CD4-positive, alpha-beta T cell treated with Interleukin-6 at 100 ng/mL for 8 hours (primary cell): ENCODE measurements at regions not wholly inside any gene's neighbourhood (a gene's known extent, or its start where the extent isn't known, plus 50 kb on each side); places are given as distances from the start of the nearest gene placed in this dataset.
"Not testable (repeated sequence)": the region's sequence is repeated elsewhere in the genome, so short reads cannot be mapped to it uniquely, and the experiment has no call there.

Experiments used
- DNase-seq: peaks from one replicate; pipeline ENCODE4 v3.0.0-alpha.2; 2020; ENCODE audit warnings: mixed read lengths, low spot score

- not testable (repeated sequence) for DNase-seq
These were observed 126.5 kb upstream of the NBPF9 start for GRCh38 chr1:149229813-149230212.

GRCh38 chr1:149234926-149235914 is 131.9 kb upstream of the NBPF9 start:
- not testable (repeated sequence) for DNase-seq

GRCh38 chr1:149237515-149237914 is 134.2 kb upstream of the NBPF9 start:
- DNase-seq = not testable (repeated sequence)

- not testable (repeated sequence) for DNase-seq
These were observed 136.7 kb upstream of the NBPF9 start for GRCh38 chr1:149239897-149240508.

- DNase-seq = not testable (repeated sequence)
These were observed 137.2 kb upstream of the NBPF9 start for GRCh38 chr1:149240530-149240929.

GRCh38 chr1:149241272-149241671 is 137.9 kb upstream of the NBPF9 start:
- DNase-seq = not testable (repeated sequence)

GRCh38 chr1:149243572-149243971 is 140.2 kb upstream of the NBPF9 start:
- DNase-seq = not testable (repeated sequence)

- DNase-seq = not testable (repeated sequence)
These were observed 141.3 kb upstream of the NBPF9 start for GRCh38 chr1:149244621-149245020.

DNA sequence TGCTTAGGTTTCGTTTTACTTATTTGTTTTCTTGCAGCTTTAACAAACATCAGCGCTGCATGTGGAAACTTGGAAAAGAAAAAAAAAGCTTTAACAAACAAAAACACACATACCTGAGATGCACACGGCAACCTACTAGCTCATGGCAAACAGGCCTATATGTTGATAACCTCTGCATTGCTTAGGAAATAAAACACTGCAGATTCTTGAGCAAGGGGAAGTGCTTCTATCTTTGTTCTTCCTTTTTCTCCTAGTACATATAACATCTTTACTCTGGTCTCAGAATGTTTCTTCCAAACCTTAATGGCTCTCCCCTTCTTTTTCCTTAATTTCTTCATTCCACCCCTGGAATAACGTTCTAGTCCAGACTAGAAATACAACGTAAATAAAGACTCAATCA is 142.9 kb upstream of the NBPF9 start:
- DNase-seq = not testable (repeated sequence)

DNA sequence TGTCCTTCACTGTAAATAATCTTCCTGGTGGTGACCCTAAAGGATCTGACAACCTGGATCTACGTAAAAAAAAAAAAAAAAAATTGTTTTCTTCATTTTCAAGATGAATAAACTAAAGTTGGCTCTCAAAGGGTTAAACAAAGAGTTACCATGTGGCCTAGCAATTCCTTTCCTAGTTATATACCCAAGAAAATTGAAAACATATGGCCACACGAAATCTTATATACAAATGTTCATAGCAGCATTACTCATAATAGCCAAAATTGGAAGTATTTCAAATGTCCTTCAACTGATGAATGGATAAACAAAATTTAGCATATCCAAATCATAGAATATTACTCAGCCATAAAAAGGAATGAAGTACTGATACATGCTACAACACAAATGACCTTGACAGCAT is 145.3 kb upstream of the NBPF9 start:
- not testable (repeated sequence) for DNase-seq

DNA sequence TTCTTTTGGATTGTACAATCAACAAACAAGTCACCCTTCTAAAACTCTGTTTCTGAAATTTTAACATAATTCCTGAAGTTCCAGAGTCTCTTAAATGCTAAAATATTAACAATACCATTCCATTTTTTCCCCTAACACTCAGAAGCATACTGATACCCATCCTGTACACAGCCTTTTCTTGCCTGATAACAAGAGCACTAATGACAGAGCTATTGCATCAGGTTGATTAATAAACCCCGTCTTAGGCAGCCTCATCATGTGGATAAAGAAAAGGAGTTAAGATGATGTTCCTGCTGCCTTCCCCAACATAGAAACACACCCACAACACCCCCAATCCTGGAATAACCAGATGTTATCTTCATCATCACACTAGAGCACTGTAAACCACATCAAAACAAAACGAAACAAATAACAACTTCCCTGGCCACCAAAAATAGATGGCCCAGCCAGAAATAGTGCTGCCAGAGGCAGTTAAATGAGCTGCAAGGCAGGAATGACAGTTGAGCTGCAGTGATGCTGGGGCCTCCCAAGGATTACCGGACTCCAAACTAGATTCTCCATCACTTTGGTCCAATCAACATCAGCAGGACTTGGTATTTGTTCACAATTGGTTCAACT is 146.6 kb upstream of the NBPF9 start:
- not testable (repeated sequence) for DNase-seq

GRCh38 chr1:149254894-149255847 is 151.8 kb upstream of the NBPF9 start:
- DNase-seq = not testable (repeated sequence)

- not testable (repeated sequence) for DNase-seq
These were observed 156.9 kb upstream of the NBPF9 start for GRCh38 chr1:149260284-149260683.

GRCh38 chr1:149260736-149261340 is 157.5 kb upstream of the NBPF9 start:
- DNase-seq = not testable (repeated sequence)

DNA sequence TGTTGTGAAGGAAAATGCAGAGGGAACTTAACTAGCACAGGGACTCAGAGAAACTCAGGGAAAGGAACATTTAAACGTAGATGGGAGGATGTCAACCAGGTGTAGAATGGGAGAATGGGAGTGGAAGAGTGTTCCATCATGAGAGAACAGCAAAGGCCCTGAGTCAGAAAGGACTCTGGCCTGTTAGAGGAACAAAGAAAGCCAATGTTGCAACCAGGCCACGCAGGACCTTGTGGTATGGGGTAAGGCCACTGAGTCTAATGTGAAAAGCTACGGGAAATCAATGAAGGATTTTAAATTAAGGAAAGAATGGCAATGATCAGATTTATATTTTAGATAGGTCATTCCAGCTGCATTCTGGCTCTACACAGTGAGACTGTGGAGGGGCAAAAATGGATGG is 163.9 kb upstream of the NBPF9 start:
- DNase-seq = not testable (repeated sequence)

- not testable (repeated sequence) for DNase-seq
These were observed 165.8 kb upstream of the NBPF9 start for GRCh38 chr1:149269001-149269702.

DNA sequence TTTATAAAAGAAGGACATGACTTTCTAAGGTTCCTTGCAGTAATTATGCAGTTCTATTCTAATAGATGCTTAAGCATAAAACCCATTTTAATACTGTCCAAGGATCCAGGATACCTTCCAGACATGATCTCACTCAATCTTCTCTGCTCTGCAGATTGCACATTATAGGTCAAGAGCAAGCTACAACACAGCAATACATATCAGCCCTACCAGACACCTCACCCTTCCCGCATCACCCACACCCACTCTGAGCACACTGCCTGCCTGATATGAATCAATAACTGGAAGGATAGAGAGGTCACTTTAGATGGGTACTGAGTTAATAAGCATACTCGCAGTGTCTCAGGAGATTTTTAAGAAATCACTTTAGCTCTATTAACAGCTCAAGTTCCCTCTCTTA is 166.5 kb upstream of the NBPF9 start:
- DNase-seq = not testable (repeated sequence)

DNA sequence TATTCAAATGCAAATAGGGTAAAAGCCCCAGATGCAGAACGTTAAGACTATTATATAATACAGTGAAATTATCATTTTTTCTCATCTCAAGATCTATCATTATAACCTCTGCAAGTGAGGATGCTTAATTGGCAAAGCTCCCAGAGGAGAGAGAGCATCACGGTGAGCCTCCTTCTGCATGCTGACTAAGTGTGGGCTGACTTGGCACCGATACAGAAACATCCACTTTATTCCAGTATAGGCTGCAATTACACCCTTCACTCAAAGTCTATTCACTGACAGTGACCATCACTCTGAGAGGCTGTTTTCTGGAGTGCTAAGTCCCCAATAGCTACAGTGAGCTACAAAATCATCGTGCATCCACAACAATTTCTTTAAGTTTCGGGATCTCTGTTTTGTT is 171.1 kb upstream of the NBPF9 start:
- DNase-seq = not testable (repeated sequence)

DNA sequence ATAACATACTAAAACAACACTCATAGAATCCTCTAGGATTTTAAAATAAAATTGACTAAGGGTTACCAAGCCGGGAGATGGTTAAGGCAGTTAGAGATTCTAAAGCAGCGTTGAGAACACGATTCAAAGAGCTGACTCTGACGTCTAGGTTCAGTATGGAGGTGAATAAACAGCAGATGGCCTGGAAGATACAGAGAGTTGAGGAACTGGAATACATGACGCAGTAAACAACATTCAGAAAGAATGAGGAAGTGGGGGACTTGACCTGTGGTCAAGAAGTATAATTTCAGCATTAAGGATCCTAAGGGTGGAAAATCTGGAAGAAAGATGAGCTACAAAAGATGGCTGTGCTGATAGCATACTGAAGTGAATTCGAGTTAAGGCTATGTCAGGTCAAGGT is 172.5 kb upstream of the NBPF9 start:
- not testable (repeated sequence) for DNase-seq

DNA sequence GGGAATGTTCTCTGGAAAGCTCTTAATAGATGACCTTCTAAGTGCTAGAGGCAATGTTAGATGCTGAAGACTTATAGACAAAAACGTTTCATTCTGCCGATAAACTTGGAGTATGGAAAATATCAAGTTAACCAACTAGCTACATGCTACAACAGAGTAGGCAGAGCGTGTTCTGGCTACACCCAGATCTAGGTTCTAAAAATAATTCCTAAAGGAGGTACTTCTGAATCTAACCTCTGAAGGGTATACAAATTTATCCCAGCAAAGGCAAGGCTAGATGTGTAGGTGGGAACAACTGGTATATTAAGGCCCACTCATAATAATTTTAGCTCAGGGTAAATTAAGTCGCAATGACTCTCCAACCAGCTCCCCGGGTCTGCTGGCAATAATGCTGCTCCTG is 173.1 kb upstream of the NBPF9 start:
- DNase-seq = not testable (repeated sequence)
